H1 (cell line): ENCODE measurements at regions not wholly inside any gene's neighbourhood (a gene's known extent, or its start where the extent isn't known, plus 50 kb on each side); places are given as distances from the start of the nearest gene placed in this dataset.

Experiments
- CTCF ChIA-PET: fragments of 300-600 bp; sonication (Branson Sonifier 250); formaldehyde crosslinking; loops from one replicate; lab custom pipeline; 2021; ENCODE audit not compliant: partially characterized antibody; lab: Charles Lee
- POLR2A ChIA-PET: fragments of 300-600 bp; sonication (Branson Sonifier 250); formaldehyde crosslinking; loops from one replicate; lab custom pipeline; 2021; ENCODE audit warnings: inconsistent platforms; ENCODE audit not compliant: partially characterized antibody; lab: Charles Lee
- DNase-seq, 2 experiments: peaks; one replicate each; pipeline versions ENCODE4 v3.0.0 to v3.0.0-alpha.2; 2010 to 2022; ENCODE audit warnings: low spot score in 2 of 2, low read depth in 1 of 2, mixed read lengths in 1 of 2
- FAIRE-seq: peaks from 2 replicates; lab custom pipeline; 2011; peaks lifted over from hg19 to GRCh38; lab: Jason Lieb, UNC
- H2AFZ ChIP-seq: 2 replicates; pipeline ENCODE4 v1.8.1; 2012; ENCODE audit warnings: low read length, inconsistent platforms
- H2AK5ac ChIP-seq: 2 replicates; pipeline ENCODE4 v1.6.1; 2013; ENCODE audit warnings: low read depth, low read length
- H2BK120ac ChIP-seq: replicated peaks from 2 replicates; pipeline ENCODE3; 2013; ENCODE audit warnings: low read depth, low read length, inconsistent platforms
- H2BK12ac ChIP-seq: 2 replicates; pipeline ENCODE4 v1.6.1; 2013; ENCODE audit warnings: low read depth, low read length
- H2BK15ac ChIP-seq: 2 replicates; pipeline ENCODE4 v1.6.1; 2013; ENCODE audit warnings: low read length
- H2BK20ac ChIP-seq: 2 replicates; pipeline ENCODE4 v1.6.1; 2013; ENCODE audit warnings: low read length
- H2BK5ac ChIP-seq: 2 replicates; pipeline ENCODE4 v1.6.1; 2013; ENCODE audit warnings: low read depth, low read length
- H3K14ac ChIP-seq: 2 replicates; pipeline ENCODE4 v1.6.1; 2013; ENCODE audit warnings: inconsistent platforms; ENCODE audit not compliant: insufficient read length
- H3K18ac ChIP-seq: 2 replicates; pipeline ENCODE4 v1.6.1; 2013; ENCODE audit warnings: low read length; ENCODE audit errors: extremely low read depth
- H3K23ac ChIP-seq: 2 replicates; pipeline ENCODE4 v1.6.1; 2013; ENCODE audit warnings: inconsistent platforms; ENCODE audit not compliant: insufficient read length
- H3K23me2 ChIP-seq: 2 replicates; pipeline ENCODE4 v1.6.1; 2013; ENCODE audit warnings: low read depth, low read length
- H3K27ac ChIP-seq: 2 replicates; pipeline ENCODE4 v1.6.1; 2011; ENCODE audit warnings: low read depth, low read length, inconsistent platforms
- H3K27me3 ChIP-seq, 4 experiments: replicated peaks in 1 of 4; 1 replicate in 1 of 4; 2 replicates in 3 of 4; pipeline versions ENCODE4 v1.6.1 to v1.8.1; 2011 to 2013; ENCODE audit warnings: low read length in 3 of 4, mild to moderate bottlenecking in 3 of 4, inconsistent platforms in 2 of 4, mixed read lengths in 2 of 4, moderate library complexity in 1 of 4; ENCODE audit not compliant: control insufficient read depth in 3 of 4, insufficient read depth in 3 of 4; ENCODE audit errors: extremely low read depth in 1 of 4
- H3K36me3 ChIP-seq, 4 experiments: 2 replicates each; pipeline versions ENCODE4 v1.6.1 to v1.8.1; 2011 to 2013; ENCODE audit warnings: mild to moderate bottlenecking in 4 of 4, low read length in 3 of 4, moderate library complexity in 2 of 4, control low read depth in 1 of 4, inconsistent platforms in 1 of 4; ENCODE audit not compliant: insufficient read depth in 4 of 4, control insufficient read depth in 2 of 4
- H3K4ac ChIP-seq: replicated peaks from 2 replicates; pipeline ENCODE3; 2013; ENCODE audit warnings: low read length, low read depth, mixed read lengths, inconsistent platforms; ENCODE audit not compliant: insufficient read length
- H3K4me1 ChIP-seq, 4 experiments: replicated peaks in 1 of 4; 1 replicate in 1 of 4; 2 replicates in 3 of 4; pipeline versions ENCODE4 v1.6.1 to v1.8.1; 2011 to 2013; ENCODE audit warnings: low read length in 3 of 4, inconsistent platforms in 2 of 4, mixed read lengths in 1 of 4; ENCODE audit not compliant: insufficient read depth in 4 of 4, control insufficient read depth in 3 of 4
- H3K4me2 ChIP-seq, 2 experiments: 2 replicates each; pipeline versions ENCODE4 v1.6.1 to v1.8.1; 2011 to 2013; ENCODE audit warnings: low read depth in 2 of 2, low read length in 2 of 2, control low read depth in 1 of 2, inconsistent platforms in 1 of 2, mild to moderate bottlenecking in 1 of 2; ENCODE audit not compliant: insufficient read depth in 1 of 2
- H3K4me3 ChIP-seq, 4 experiments: fragments of 200-600, 300-600 bp in 1 of 4; sonication (generic), shearing (Covaris generic), sonication (Bioruptor Twin) in 1 of 4; 2 replicates each; pipeline versions ENCODE4 v1.5.1 to v1.8.1; 2011 to 2016; ENCODE audit warnings: low read length in 4 of 4, low read depth in 3 of 4, control low read depth in 2 of 4, inconsistent platforms in 2 of 4, mild to moderate bottlenecking in 2 of 4, mixed read lengths in 1 of 4, moderate library complexity in 1 of 4; ENCODE audit not compliant: insufficient read depth in 2 of 4; ENCODE audit errors: extremely low read depth in 1 of 4
- H3K56ac ChIP-seq: replicated peaks from 2 replicates; pipeline ENCODE3; 2013; ENCODE audit warnings: low read depth, mild to moderate bottlenecking, mixed read lengths, low read length, inconsistent platforms; ENCODE audit not compliant: insufficient read length
- H3K79me1 ChIP-seq: 2 replicates; pipeline ENCODE4 v1.6.1; 2013; ENCODE audit warnings: low read depth, low read length, control low read depth
- H3K79me2 ChIP-seq, 2 experiments: 2 replicates each; pipeline versions ENCODE4 v1.6.1 to v1.8.1; 2012 to 2013; ENCODE audit warnings: low read length in 2 of 2, mild to moderate bottlenecking in 2 of 2, inconsistent platforms in 1 of 2; ENCODE audit not compliant: insufficient read depth in 2 of 2, control insufficient read depth in 1 of 2
- H3K9ac ChIP-seq, 4 experiments: replicated peaks in 1 of 4; 1 replicate in 1 of 4; 2 replicates in 3 of 4; pipeline versions ENCODE4 v1.6.1 to v1.8.1; 2011 to 2013; ENCODE audit warnings: low read depth in 3 of 4, low read length in 3 of 4, control low read depth in 2 of 4, mild to moderate bottlenecking in 2 of 4, moderate library complexity in 2 of 4, inconsistent platforms in 1 of 4; ENCODE audit errors: extremely low read depth in 1 of 4
- H3K9me3 ChIP-seq, 2 experiments: 2 replicates each; pipeline versions ENCODE4 v1.6.1 to v1.8.1; 2012 to 2013; ENCODE audit warnings: mild to moderate bottlenecking in 2 of 2, moderate library complexity in 2 of 2, control low read depth in 1 of 2, inconsistent platforms in 1 of 2, low read depth in 1 of 2, low read length in 1 of 2, mixed read lengths in 1 of 2; ENCODE audit not compliant: insufficient read depth in 2 of 2
- H4K20me1 ChIP-seq, 2 experiments: replicated peaks in 1 of 2; 2 replicates each; pipeline versions ENCODE3 to v1.8.1; 2011 to 2013; ENCODE audit warnings: inconsistent platforms in 2 of 2, low read length in 2 of 2, mild to moderate bottlenecking in 1 of 2; ENCODE audit not compliant: insufficient read depth in 2 of 2, control insufficient read depth in 1 of 2
- H4K5ac ChIP-seq: 2 replicates; pipeline ENCODE4 v1.6.1; 2013; ENCODE audit warnings: low read length, low read depth, mixed read lengths, inconsistent platforms; ENCODE audit not compliant: insufficient read length
- H4K8ac ChIP-seq: 2 replicates; pipeline ENCODE4 v1.8.0; 2013; ENCODE audit warnings: mild to moderate bottlenecking, moderate library complexity, low read length, inconsistent platforms; ENCODE audit not compliant: insufficient read depth; ENCODE audit errors: extremely low read depth
- H4K91ac ChIP-seq: replicated peaks from 2 replicates; pipeline ENCODE3; 2013; ENCODE audit warnings: low read length, mixed read lengths, inconsistent platforms; ENCODE audit not compliant: insufficient read length
- BACH1 ChIP-seq: IDR thresholded peaks from 2 replicates; pipeline ENCODE4 v1.6.1; 2012; ENCODE audit warnings: low read length, improper control_type of control experiment
- CTBP2 ChIP-seq: IDR thresholded peaks from 2 replicates; pipeline ENCODE4 v1.7.0; 2011; ENCODE audit warnings: borderline replicate concordance, mild to moderate bottlenecking, moderate library complexity, mixed read lengths, low read length; ENCODE audit not compliant: insufficient read depth, insufficient read length
- RBBP5 ChIP-seq: IDR thresholded peaks from 2 replicates; pipeline ENCODE4 v1.7.1; 2012; ENCODE audit warnings: low read depth, mild to moderate bottlenecking, inconsistent platforms, low read length, moderate library complexity, borderline replicate concordance
- SP4 ChIP-seq: IDR thresholded peaks from 2 replicates; pipeline ENCODE4 v1.6.1; 2012; ENCODE audit warnings: low read length, inconsistent platforms
- TAF1 ChIP-seq: IDR thresholded peaks from 2 replicates; pipeline ENCODE4 v1.6.1; 2011; ENCODE audit warnings: mild to moderate bottlenecking, low read depth, low read length
- WGBS, 2 experiments: shearing (Covaris generic) in 1 of 2; methylation state at CpG; one replicate each; pipeline versions ENCODE4 v1.1.6 to v1.1.7; 2013 to 2015; ENCODE audit warnings: low lambda C conversion rate in 2 of 2, mixed read lengths in 2 of 2, inconsistent platforms in 1 of 2, low coverage in 1 of 2, missing lambda C conversion rate in 1 of 2; ENCODE audit not compliant: insufficient replicate concordance in 2 of 2, insufficient coverage in 1 of 2, insufficient read length in 1 of 2; ENCODE audit errors: extremely low coverage in 1 of 2, missing lambda C conversion rate in 1 of 2; 5-methylcytosine and 5-hydroxymethylcytosine counted together

DNA sequence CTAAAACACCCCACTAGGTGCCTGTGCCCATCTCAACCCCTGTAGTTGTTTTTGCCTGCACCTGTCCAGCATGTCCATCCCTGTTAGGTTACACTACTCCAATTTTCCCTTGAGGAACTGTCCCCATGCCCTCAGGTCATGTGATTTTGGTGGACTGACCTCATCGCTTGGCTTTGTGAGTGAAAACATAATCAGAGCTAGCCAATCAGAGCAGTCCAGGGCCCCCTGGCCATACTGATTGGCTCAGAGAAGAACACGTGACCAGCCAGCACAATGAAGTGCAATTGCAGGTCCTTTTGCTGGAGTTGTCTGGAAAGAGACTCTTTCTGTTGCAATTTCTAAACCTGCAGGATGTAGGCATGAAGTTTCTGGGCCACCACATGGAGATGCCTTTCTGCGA lies 303.3 kb upstream of the PROX1 start:
- H2BK5ac ChIP-seq, result no peak overlapping the region
- H2BK12ac ChIP-seq, result no peak overlapping the region
- no peak overlapping the region for H3K18ac ChIP-seq
- no peak overlapping the region for H2BK20ac ChIP-seq
- H3K4me3 ChIP-seq, result no peak overlapping the region
- H3K56ac ChIP-seq, result no peak overlapping the region
- H3K36me3 ChIP-seq, result no peaks in the 10 kb centered on the region
- no peak for FAIRE-seq
- H4K8ac ChIP-seq, result no peak overlapping the region
- no peaks in the 10 kb centered on the region for H3K27me3 ChIP-seq
- H3K4me2 ChIP-seq, result no peak overlapping the region
- no peak overlapping the region for H4K91ac ChIP-seq
- H2BK15ac ChIP-seq, result no peak overlapping the region
- H3K23me2 ChIP-seq, result no peaks in the 10 kb centered on the region
- H2AK5ac ChIP-seq, result no peak overlapping the region
- H3K79me1 ChIP-seq, result no peaks in the 10 kb centered on the region
- no peaks in the 10 kb centered on the region for H3K79me2 ChIP-seq
- ChIA-PET POLR2A (no interaction called here), CTCF (no interaction called here)
- no peak overlapping the region for H4K5ac ChIP-seq
- no peak overlapping the region for H2BK120ac ChIP-seq
- no peak for DNase-seq
- no peaks in the 10 kb centered on the region for H4K20me1 ChIP-seq
- peak overlapping the region; percentile 41 for H2AFZ ChIP-seq
- no peak overlapping the region for H3K4ac ChIP-seq
- 91% methylated on average over 3 of the region's 3 CpGs; no CpG with 5 or more reads in 1 of the 2 experiments for WGBS, 2 experiments
- H3K4me1 ChIP-seq, result no peaks in the 10 kb centered on the region; a peak in 1 of 7 replicates
- H3K23ac ChIP-seq, result no peak overlapping the region
- no peak overlapping the region for H3K14ac ChIP-seq
- no peak overlapping the region for H3K27ac ChIP-seq
- no peaks in the 10 kb centered on the region for H3K9me3 ChIP-seq
- no peak for TF ChIP-seq RBBP5
- TF ChIP-seq BACH1, result no peak
- TF ChIP-seq TAF1, result no peak
- TF ChIP-seq SP4, result no peak
- TF ChIP-seq CTBP2, result no peak
- no peak overlapping the region for H3K9ac ChIP-seq
